ENCODE measurements at regions not wholly inside any gene's neighbourhood (a gene's known extent, or its start where the extent isn't known, plus 50 kb on each side); places are given as distances from the start of the nearest gene placed in this dataset.

GRCh38 chrX:139201924-139202323 is 328.6 kb upstream of the F9 start:
- TF ChIP-seq EZH2phosphoT487 (IDR thresholded peaks at IDR 0.05; ENCODE audit: insufficient read depth, low read depth) (no peak), EZH2 (IDR thresholded peaks at IDR 0.05; ENCODE audit: insufficient read depth, poor library complexity, severe bottlenecking) (no peak)
